DOHH2 (cell line): ENCODE measurements at regions not wholly inside any gene's neighbourhood (a gene's known extent, or its start where the extent isn't known, plus 50 kb on each side); places are given as distances from the start of the nearest gene placed in this dataset.

ENCODE experiments used
- H3F3A ChIP-seq: fragments of 200-600 bp; sonication (generic), shearing (Covaris generic); 2 replicates; pipeline ENCODE4 v1.6.0; 2016; ENCODE audit warnings: antibody characterized with exemption, mild to moderate bottlenecking; ENCODE audit not compliant: control insufficient read depth, insufficient read depth
- H3K27ac ChIP-seq: fragments of 200-600 bp; sonication (generic); 2 replicates; pipeline ENCODE4 v1.5.1; 2014; ENCODE audit warnings: low read depth, mild to moderate bottlenecking, low read length, moderate library complexity
- H3K27me3 ChIP-seq: fragments of 200-600 bp; sonication (generic); 2 replicates; pipeline ENCODE4 v1.6.1; 2014; ENCODE audit warnings: mild to moderate bottlenecking, low read length, mixed read lengths; ENCODE audit not compliant: control insufficient read depth
- H3K36me3 ChIP-seq: fragments of 200-600 bp; sonication (generic); 2 replicates; pipeline ENCODE4 v1.6.1; 2014; ENCODE audit warnings: mild to moderate bottlenecking, low read length, moderate library complexity, mixed read lengths; ENCODE audit not compliant: control insufficient read depth
- H3K4me1 ChIP-seq: fragments of 200-600 bp; sonication (generic); 2 replicates; pipeline ENCODE4 v1.6.1; 2014; ENCODE audit warnings: mild to moderate bottlenecking, low read length, mixed read lengths; ENCODE audit not compliant: control insufficient read depth
- H3K4me2 ChIP-seq: fragments of 200-600 bp; sonication (generic); 2 replicates; pipeline ENCODE4 v1.6.0; 2014; ENCODE audit warnings: mild to moderate bottlenecking, low read length, moderate library complexity
- H3K4me3 ChIP-seq: fragments of 200-600 bp; sonication (generic); 2 replicates; pipeline ENCODE4 v1.5.1; 2014; ENCODE audit warnings: mild to moderate bottlenecking, low read length, mixed read lengths
- H3K79me2 ChIP-seq: fragments of 200-600 bp; sonication (generic); 2 replicates; pipeline ENCODE4 v1.6.1; 2014; ENCODE audit warnings: mild to moderate bottlenecking, low read length, mixed read lengths; ENCODE audit not compliant: control insufficient read depth
- H3K9me2 ChIP-seq: fragments of 200-600 bp; sonication (generic); replicated peaks from 2 replicates; pipeline ENCODE4 v1.6.1; 2014; ENCODE audit warnings: mild to moderate bottlenecking, low read length, mixed read lengths; ENCODE audit not compliant: control insufficient read depth
- H3K9me3 ChIP-seq: fragments of 200-600 bp; sonication (generic); 2 replicates; pipeline ENCODE4 v1.6.1; 2014; ENCODE audit warnings: antibody characterized with exemption, low read length, mixed read lengths; ENCODE audit not compliant: control insufficient read depth, insufficient read depth
- H4K20me1 ChIP-seq: fragments of 200-600 bp; sonication (generic); 2 replicates; pipeline ENCODE4 v1.6.0; 2014; ENCODE audit warnings: low read depth, mild to moderate bottlenecking, antibody characterized with exemption, low read length, moderate library complexity; ENCODE audit not compliant: control insufficient read depth, insufficient read depth
- CTCF ChIP-seq: fragments of 200-600 bp; sonication (generic); IDR thresholded peaks from one replicate; pipeline ENCODE4 v1.5.1; 2014; ENCODE audit warnings: antibody characterized with exemption, mild to moderate bottlenecking, low read depth, low read length; ENCODE audit not compliant: poor library complexity, severe bottlenecking
- EZH2phosphoT487 ChIP-seq: fragments of 200-600 bp; sonication (generic); IDR thresholded peaks from 2 replicates; pipeline ENCODE4 v1.6.1; 2017; ENCODE audit warnings: borderline replicate concordance, mild to moderate bottlenecking, antibody characterized with exemption, low read length, moderate library complexity, mixed read lengths

- H3K9me3 ChIP-seq: no peaks in the 10 kb centered on the region
- H3K27me3 ChIP-seq: peaks cover 10% of the 10 kb centered on the region
- H4K20me1 ChIP-seq: no peaks in the 10 kb centered on the region
- no peak overlapping the region for H3K4me3 ChIP-seq
- TF ChIP-seq EZH2phosphoT487 (no peak), CTCF (no peak)
- no peaks in the 10 kb centered on the region for H3K36me3 ChIP-seq
- H3K79me2 ChIP-seq: no peaks in the 10 kb centered on the region
- no peaks in the 10 kb centered on the region for H3F3A ChIP-seq
- no peaks in the 10 kb centered on the region for H3K4me1 ChIP-seq
- no peaks in the 10 kb centered on the region for H3K9me2 ChIP-seq
- H3K4me2 ChIP-seq: no peak overlapping the region
- H3K27ac ChIP-seq: no peak overlapping the region
These were observed 78.6 kb downstream of the ASB1 start for GRCh38 chr2:238505119-238505891.

- Histone ChIP-seq H4K20me1 (no peaks in the 10 kb centered on the region), H3F3A (no peaks in the 10 kb centered on the region), H3K9me2 (no peaks in the 10 kb centered on the region), H3K27ac (no peak overlapping the region), H3K4me2 (no peak overlapping the region), H3K4me1 (no peaks in the 10 kb centered on the region), H3K79me2 (no peaks in the 10 kb centered on the region), H3K4me3 (no peak overlapping the region), H3K27me3 (peaks cover 10% of the 10 kb centered on the region), H3K9me3 (no peaks in the 10 kb centered on the region), H3K36me3 (no peaks in the 10 kb centered on the region)
- TF ChIP-seq CTCF: no peak
These were observed 79.2 kb downstream of the ASB1 start for GRCh38 chr2:238505892-238506280.

- Histone ChIP-seq H3K27ac (no peak overlapping the region), H3K4me2 (no peak overlapping the region)
These were observed 79.8 kb downstream of the ASB1 start for GRCh38 chr2:238506371-238507068.

More at GRCh38 chr2:238506371-238507068, 79.8 kb downstream of the ASB1 start:
- H3K4me3 ChIP-seq: no peak overlapping the region
- no peaks in the 10 kb centered on the region for H3K4me1 ChIP-seq
- no peaks in the 10 kb centered on the region for H3K9me2 ChIP-seq
- H3K79me2 ChIP-seq: no peaks in the 10 kb centered on the region
- no peaks in the 10 kb centered on the region for H3F3A ChIP-seq
- peaks cover 10% of the 10 kb centered on the region for H3K27me3 ChIP-seq
- no peaks in the 10 kb centered on the region for H3K9me3 ChIP-seq
- H4K20me1 ChIP-seq: no peaks in the 10 kb centered on the region
- TF ChIP-seq CTCF (no peak), EZH2phosphoT487 (no peak)
- H3K36me3 ChIP-seq: no peaks in the 10 kb centered on the region
